ENCODE measurements at regions not wholly inside any gene's neighbourhood (a gene's known extent, or its start where the extent isn't known, plus 50 kb on each side); places are given as distances from the start of the nearest gene placed in this dataset.

DNA sequence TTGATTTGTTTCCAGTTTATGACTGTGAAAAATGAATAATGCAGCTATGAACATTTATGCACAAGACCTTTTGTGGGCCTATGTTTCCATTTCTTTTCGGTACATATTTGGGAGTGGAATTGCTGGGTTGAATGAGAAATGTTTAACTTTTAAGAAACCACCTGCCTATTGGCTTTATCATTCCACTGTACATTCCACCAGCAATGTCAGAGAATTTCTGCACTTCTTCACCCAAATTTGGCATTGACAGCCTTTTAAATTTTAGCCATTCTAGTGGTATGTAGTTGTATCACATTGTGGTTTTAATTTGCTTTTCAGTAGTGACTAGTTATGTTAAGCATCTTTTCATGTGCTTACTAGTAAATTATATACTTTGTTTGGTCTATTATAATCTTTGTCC lies 317.0 kb upstream of the TMTC1 start:
- intact Hi-C loops (cut with micrococcal nuclease): no loop called here

GRCh38 chr12:30098677-30099076 lies 314.9 kb upstream of the TMTC1 start:
- intact Hi-C loops (cut with micrococcal nuclease): no loop called here

DNA sequence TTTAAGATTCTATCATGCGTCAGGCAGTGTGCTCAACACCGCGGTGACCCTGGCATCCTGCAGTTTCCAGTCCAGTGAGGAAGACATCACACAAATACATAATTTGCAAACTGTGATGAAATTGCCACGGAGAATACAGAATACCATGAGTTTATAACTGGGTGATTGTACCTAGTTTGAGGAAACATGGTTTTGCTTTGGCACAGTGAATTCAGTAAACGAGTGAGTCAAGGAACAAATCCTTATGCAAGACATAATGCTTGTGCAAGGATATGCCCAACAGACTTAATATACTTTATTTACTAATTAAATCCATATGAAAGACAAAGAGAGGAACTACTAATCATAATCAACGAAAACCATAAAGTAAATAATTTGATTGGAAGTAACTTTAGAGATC lies 311.8 kb upstream of the TMTC1 start:
- intact Hi-C loops (cut with micrococcal nuclease): no loop called here

DNA sequence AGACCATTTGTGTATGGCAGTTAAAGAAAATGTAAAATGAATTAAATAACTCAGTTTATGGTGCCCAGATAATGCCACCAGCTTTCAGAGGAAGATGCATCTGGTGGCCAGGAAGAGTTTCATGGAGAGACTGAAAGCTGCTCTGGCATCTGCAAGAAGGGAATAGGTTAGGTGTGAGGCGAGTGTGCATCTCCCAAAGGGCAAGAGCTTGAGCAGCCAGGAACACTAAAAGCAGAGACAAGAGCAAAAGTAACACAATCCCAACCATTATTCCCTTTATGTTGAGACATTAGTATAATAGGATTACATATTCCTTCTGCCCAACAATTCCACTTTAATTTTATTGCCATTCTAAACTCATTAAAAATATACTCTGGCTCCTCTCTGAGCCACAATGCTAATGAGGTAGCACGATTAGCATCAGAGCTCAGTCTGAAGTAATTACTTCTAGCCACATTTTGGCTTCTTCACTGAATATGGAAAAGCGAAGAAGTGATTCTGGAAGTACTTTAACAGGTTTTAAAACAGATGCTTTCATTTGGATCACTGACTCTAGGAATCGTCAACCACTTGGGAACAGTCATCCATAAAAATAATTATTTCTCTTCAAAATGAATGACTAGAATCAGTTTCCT lies 309.4 kb upstream of the TMTC1 start:
- intact Hi-C loops (cut with micrococcal nuclease): no loop called here

GRCh38 chr12:30090258-30090657 lies 306.5 kb upstream of the TMTC1 start:
- intact Hi-C loops (cut with micrococcal nuclease): no loop called here

DNA sequence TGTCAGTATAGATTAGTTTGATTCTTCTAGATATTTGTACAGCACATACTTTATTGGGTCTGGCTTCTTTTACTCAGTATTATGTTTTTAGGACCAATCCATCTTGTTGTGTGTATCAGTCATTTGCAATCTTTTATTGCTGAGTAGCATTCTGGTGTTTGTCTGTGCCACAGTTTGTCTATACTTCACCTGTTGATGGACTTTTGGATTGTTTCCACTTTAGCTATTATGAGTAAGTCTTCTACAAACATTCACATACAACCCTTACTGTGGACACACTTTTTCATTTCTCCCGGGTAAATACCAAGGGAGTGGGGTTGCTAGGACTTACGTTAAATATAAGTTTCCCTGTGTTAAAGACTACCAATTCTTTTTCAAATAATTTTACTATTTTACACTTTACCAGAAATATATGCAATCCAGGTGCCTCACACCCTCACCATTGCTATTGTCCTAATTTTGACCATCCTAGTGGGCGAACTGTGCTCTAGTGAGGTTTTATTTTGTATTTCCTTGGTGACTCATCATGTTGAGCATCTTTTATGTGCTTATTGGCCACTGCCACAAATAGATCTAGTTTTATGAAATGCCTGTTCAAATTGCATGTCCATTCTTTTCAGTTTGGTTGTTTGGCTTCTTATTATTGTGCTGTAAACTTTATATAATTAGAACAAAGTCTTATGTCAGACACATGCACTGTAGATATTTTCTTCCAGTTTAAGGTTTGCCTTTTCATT lies 304.7 kb upstream of the TMTC1 start:
- intact Hi-C loops (cut with micrococcal nuclease): no loop called here

- intact Hi-C loops (cut with micrococcal nuclease): no loop called here
Observed at GRCh38 chr12:30082381-30082780, 298.6 kb upstream of the TMTC1 start.

GRCh38 chr12:30074916-30075315 lies 291.2 kb upstream of the TMTC1 start:
- intact Hi-C loops (cut with micrococcal nuclease): no loop called here

DNA sequence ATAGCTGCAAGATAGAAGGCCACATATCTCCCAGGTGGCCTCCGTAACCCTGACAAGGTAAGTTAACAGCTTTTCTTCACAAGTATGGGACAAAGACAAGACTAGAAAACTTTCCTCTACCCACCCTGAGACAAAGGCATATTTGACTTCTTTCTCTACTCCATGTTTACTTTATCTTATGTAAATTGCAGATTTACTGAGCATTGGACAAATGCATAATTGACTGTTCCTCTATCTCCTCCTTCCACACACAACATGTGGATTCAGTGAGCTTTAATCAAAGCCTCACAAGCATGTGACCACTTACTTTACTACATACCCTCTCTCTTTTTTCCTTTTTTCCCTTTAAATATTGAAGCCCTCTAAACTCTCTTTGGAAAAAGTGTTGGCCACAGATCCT lies 289.1 kb upstream of the TMTC1 start:
- intact Hi-C loops (cut with micrococcal nuclease): no loop called here

GRCh38 chr12:30067146-30067545 lies 283.4 kb upstream of the TMTC1 start:
- intact Hi-C loops (cut with micrococcal nuclease): no loop called here

DNA sequence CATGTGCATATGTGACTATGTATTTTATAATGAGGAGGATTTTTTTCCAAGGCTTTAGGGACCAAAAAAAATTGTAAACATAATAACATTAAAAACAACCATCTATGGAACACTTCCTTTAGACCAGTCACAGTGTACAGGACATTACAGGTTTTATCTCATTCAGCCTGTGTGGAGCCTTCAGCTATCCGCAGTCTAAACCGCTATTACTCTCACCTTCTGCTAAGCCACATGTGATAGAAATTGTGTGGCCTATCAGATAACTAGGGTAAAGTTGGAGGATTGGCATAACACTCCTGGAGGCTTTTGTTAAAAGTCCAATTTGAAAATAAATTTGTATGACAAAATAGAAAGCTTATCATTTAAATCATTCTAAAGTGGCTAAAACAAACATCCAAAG lies 281.2 kb upstream of the TMTC1 start:
- intact Hi-C loops (cut with micrococcal nuclease): no loop called here

- intact Hi-C loops (cut with micrococcal nuclease): no loop called here
Observed at GRCh38 chr12:30063435-30063945, 279.7 kb upstream of the TMTC1 start.

- intact Hi-C loops (cut with micrococcal nuclease): no loop called here
Observed at GRCh38 chr12:30048371-30048770, 264.6 kb upstream of the TMTC1 start.

DNA sequence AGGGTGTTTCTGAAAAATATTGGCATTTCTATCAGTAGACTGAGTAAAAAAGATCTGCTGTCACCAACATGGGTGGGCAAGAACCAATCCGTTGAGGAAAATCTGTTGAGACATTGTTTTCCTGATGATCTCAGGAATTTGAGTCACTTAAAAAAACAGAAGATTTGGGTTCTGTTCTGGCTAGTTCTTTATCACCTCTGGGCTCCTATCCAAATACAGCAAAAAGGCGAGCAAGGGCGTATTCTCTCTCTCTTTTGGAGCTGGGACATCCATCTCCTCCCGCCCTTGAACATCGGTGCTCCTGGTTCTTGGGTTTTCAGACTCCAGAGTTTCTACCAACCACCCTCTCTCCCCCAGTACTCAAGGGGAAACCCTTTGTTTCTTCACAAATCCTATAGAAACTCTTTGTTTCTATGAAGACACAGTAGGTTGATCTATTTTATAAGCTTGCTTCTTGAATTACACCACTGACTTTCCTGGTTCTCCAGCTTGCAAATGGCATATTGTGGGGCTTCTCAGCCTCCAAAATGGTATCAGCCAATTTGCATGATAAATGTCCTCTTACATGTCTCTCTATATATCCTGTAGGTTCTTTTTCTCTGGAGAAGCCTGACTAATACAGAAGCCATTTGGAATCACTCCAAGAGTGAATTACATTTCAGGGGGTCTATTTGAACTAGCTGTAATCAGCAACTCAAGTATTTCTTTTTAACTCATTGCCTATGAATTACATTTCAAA lies 263.9 kb upstream of the TMTC1 start:
- intact Hi-C loops (cut with micrococcal nuclease): no loop called here

DNA sequence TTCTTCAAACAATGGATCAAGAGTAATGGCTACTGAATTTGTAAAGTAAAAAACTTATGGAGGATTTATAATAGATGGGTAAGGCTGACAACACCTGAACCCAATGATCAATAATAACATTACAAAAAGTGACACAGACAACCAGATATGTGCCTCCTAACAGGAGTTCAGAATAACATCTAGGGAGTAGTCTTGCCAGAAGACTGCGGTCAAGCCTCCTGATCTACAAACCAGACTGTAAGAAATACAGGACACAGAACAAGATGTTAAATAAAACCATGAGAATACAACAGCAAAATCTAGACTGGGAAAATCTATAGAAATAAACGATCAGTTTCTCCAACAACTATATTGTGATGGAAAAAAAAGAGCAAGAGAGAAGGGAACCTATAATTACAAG lies 262.6 kb upstream of the TMTC1 start:
- intact Hi-C loops (cut with micrococcal nuclease): no loop called here

DNA sequence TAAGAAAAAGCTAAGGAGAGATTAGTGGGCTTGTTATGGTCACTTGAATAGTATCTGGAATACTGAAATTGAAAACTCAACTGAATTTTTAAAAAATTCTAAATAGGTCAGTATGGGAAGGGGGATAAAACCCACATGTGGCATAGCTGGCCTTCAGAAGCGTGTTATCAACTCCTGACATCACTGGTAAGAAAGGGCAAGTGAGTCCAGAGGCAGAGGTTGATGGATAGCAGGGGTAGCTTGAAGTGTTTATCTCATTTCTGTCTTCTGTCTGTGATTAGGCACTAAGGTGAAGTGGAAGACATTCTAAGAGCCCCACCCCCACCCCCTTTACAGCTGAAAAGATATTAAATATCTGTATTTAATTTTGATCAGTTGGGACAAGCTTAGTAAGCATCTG lies 261.4 kb upstream of the TMTC1 start:
- intact Hi-C loops (cut with micrococcal nuclease): no loop called here

GRCh38 chr12:30044206-30044605 lies 260.5 kb upstream of the TMTC1 start:
- intact Hi-C loops (cut with micrococcal nuclease): no loop called here

- intact Hi-C loops (cut with micrococcal nuclease): no loop called here
Observed at GRCh38 chr12:30043151-30043847, 259.6 kb upstream of the TMTC1 start.

DNA sequence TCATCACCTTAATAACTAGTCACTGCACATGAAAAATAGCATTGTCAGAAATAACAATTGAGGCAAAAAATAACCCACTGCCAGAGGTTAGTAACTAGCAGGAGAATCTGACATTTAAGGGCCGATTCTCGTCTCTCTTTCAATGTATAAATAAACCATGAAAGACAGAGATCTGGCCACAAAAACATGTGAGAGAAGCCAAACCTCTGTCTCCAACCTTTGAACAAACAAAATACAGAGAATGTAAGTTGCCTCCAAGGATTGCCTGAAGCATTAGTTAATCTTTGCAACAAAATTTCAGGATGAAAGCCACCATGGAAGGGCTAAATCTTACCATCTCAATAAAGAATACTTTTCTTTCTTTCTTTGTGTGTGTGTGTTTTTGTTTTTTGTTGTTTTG lies 257.4 kb upstream of the TMTC1 start:
- intact Hi-C loops (cut with micrococcal nuclease): no loop called here

GRCh38 chr12:30030693-30031374 lies 247.1 kb upstream of the TMTC1 start:
- intact Hi-C loops (cut with micrococcal nuclease): no loop called here

- intact Hi-C loops (cut with micrococcal nuclease): no loop called here
Observed at GRCh38 chr12:30026621-30027234, 243.0 kb upstream of the TMTC1 start.
